ENCODE measurements at regions not wholly inside any gene's neighbourhood (a gene's known extent, or its start where the extent isn't known, plus 50 kb on each side); places are given as distances from the start of the nearest gene placed in this dataset.
A peak's percentile ranks its signal among the peaks of the same experiment; 100 is the strongest.
"Not testable (repeated sequence)": the region's sequence is repeated elsewhere in the genome, so short reads cannot be mapped to it uniquely, and the experiment has no call there.

GRCh38 chr2:203585516-203585915 lies 50.4 kb upstream of the RAPH1 start:
- DNase-seq (ENCODE audit: low spot score) (no peak), ATAC-seq (no peak)

- no peak for DNase-seq (ENCODE audit: low spot score)
- ATAC-seq, result no peak
Observed at GRCh38 chr2:203586206-203586605, 51.1 kb upstream of the RAPH1 start.

- no peak for ATAC-seq
- DNase-seq (ENCODE audit: low spot score), result no peak
Observed at GRCh38 chr2:203586696-203587095, 51.6 kb upstream of the RAPH1 start.

GRCh38 chr2:203590496-203590895 lies 55.4 kb upstream of the RAPH1 start:
- no peak for DNase-seq (ENCODE audit: low spot score)
- no peak for ATAC-seq

GRCh38 chr2:203591642-203592041 lies 56.5 kb upstream of the RAPH1 start:
- no peak for ATAC-seq

GRCh38 chr2:203592470-203592869 lies 57.4 kb upstream of the RAPH1 start:
- DNase-seq (ENCODE audit: low spot score), result no peak

More at GRCh38 chr2:203591642-203592041, 56.5 kb upstream of the RAPH1 start:
- no peak for DNase-seq (ENCODE audit: low spot score)

GRCh38 chr2:203594541-203594940 lies 59.4 kb upstream of the RAPH1 start:
- no peak for ATAC-seq
- no peak for DNase-seq (ENCODE audit: low spot score)

More at GRCh38 chr2:203592470-203592869, 57.4 kb upstream of the RAPH1 start:
- ATAC-seq, result peak; percentile 66

- DNase-seq (ENCODE audit: low spot score), result no peak
- no peak for ATAC-seq
Observed at GRCh38 chr2:203596183-203596582, 61.1 kb upstream of the RAPH1 start.

GRCh38 chr2:203599509-203599908 lies 64.4 kb upstream of the RAPH1 start:
- no peak for ATAC-seq
- no peak for DNase-seq (ENCODE audit: low spot score)

- no peak for ATAC-seq
- no peak for DNase-seq (ENCODE audit: low spot score)
Observed at GRCh38 chr2:203600286-203600685, 65.2 kb upstream of the RAPH1 start.

- ATAC-seq, result peak; percentile 55
Observed at GRCh38 chr2:203603456-203604389, 68.6 kb upstream of the RAPH1 start.

GRCh38 chr2:203605302-203605701 lies 70.2 kb upstream of the RAPH1 start:
- ATAC-seq (peak; percentile 78), DNase-seq (ENCODE audit: low spot score) (peak; percentile 53)

More at GRCh38 chr2:203603456-203604389, 68.6 kb upstream of the RAPH1 start:
- DNase-seq (ENCODE audit: low spot score), result no peak

- peak; percentile 64 for DNase-seq (ENCODE audit: low spot score)
- ATAC-seq, result peak; percentile 55
Observed at GRCh38 chr2:203606051-203606450, 71.0 kb upstream of the RAPH1 start.

GRCh38 chr2:203610558-203610957 lies 75.5 kb upstream of the RAPH1 start:
- ATAC-seq (no peak), DNase-seq (ENCODE audit: low spot score) (no peak)

- DNase-seq (ENCODE audit: low spot score) (no peak), ATAC-seq (peak; percentile 22)
Observed at GRCh38 chr2:203612246-203612645, 77.1 kb upstream of the RAPH1 start.

- DNase-seq (ENCODE audit: low spot score) (no peak), ATAC-seq (no peak)
Observed at GRCh38 chr2:203619267-203619878, 84.3 kb upstream of the RAPH1 start.

- ATAC-seq (no peak), DNase-seq (ENCODE audit: low spot score) (no peak)
Observed at GRCh38 chr2:203621981-203622515, 84.4 kb upstream of the CD28 start.

- no peak for ATAC-seq
Observed at GRCh38 chr2:203623096-203623495, 83.3 kb upstream of the CD28 start.

GRCh38 chr2:203623661-203624060 lies 82.8 kb upstream of the CD28 start:
- ATAC-seq (no peak), DNase-seq (ENCODE audit: low spot score) (no peak)

More at GRCh38 chr2:203623096-203623495, 83.3 kb upstream of the CD28 start:
- no peak for DNase-seq (ENCODE audit: low spot score)

- no peak for DNase-seq (ENCODE audit: low spot score)
- ATAC-seq, result no peak
Observed at GRCh38 chr2:203625701-203626100, 80.7 kb upstream of the CD28 start.

- ATAC-seq; DNase-seq (ENCODE audit: low spot score): not testable (repeated sequence)
Observed at GRCh38 chr2:203626247-203626646, 80.2 kb upstream of the CD28 start.

All from left lobe of liver (tissue), 2 donors.